HCT116 (cell line): ENCODE measurements at regions not wholly inside any gene's neighbourhood (a gene's known extent, or its start where the extent isn't known, plus 50 kb on each side); places are given as distances from the start of the nearest gene placed in this dataset.

ENCODE experiments used
- ATAC-seq: fragments of 200-7000 bp; cut with Tn5 transposase; 2 replicates; pipeline ENCODE4 v1.9.1; 2020; ENCODE audit warnings: mild to moderate bottlenecking, moderate library complexity
- BruUV-seq: library from RNA; stranded (reverse); fragments of 400-500 nt; replicated peaks from 2 replicates; lab custom pipeline; 2021; lab: Mats Ljungman, UMichigan
- CTCF ChIA-PET: fragments of 300-600 bp; sonication (Branson Sonifier 250); formaldehyde crosslinking; loops from one replicate; lab custom pipeline; 2021; ENCODE audit warnings: antibody characterized with exemption; lab: Charles Lee
- POLR2A ChIA-PET: fragments of 300-600, 350-600 bp; sonication (Branson Sonifier 250); formaldehyde crosslinking; loops from one replicate; lab custom pipeline; 2021; ENCODE audit warnings: antibody characterized with exemption; lab: Charles Lee
- RAD21 ChIA-PET, 2 experiments: fragments of 300-600 bp; sonication (Branson Sonifier 250); formaldehyde crosslinking; loops; one replicate each; lab custom pipeline; 2023; ENCODE audit warnings: low total read pairs in 2 of 2; ENCODE audit not compliant: uncharacterized antibody in 2 of 2, unreplicated experiment in 2 of 2, low non-redundant PET in 1 of 2; lab: Charles Lee
- DNase-seq: peaks from one replicate; pipeline ENCODE4 v3.0.0-alpha.2; 2010; ENCODE audit warnings: low read depth, low spot score
- H2AFZ ChIP-seq: fragments of 200-600 bp; shearing (Covaris generic), sonication (generic); 2 replicates; pipeline ENCODE4 v1.6.1; 2017; ENCODE audit warnings: low read depth, mixed run types, mixed read lengths, antibody characterized with exemption, low read length; ENCODE audit not compliant: poor library complexity, severe bottlenecking
- H3K27ac ChIP-seq: 2 replicates; pipeline ENCODE4 v1.5.1; 2012; ENCODE audit warnings: low read depth, low read length
- H3K27me3 ChIP-seq: fragments of 200-600 bp; sonication (generic); 2 replicates; pipeline ENCODE4 v1.6.1; 2016; ENCODE audit warnings: mixed run types, low read length, mixed read lengths; ENCODE audit not compliant: insufficient read depth
- H3K36me3 ChIP-seq, 2 experiments: fragments of 200-500 bp in 1 of 2; fragments of 200-600 bp in 1 of 2; sonication (Bioruptor generic) in 1 of 2; sonication (generic) in 1 of 2; 2 replicates each; pipeline versions ENCODE4 v1.5.1 to v1.6.1; 2014 to 2016; ENCODE audit warnings: low read length in 2 of 2, inconsistent platforms in 1 of 2, mixed read lengths in 1 of 2, mixed run types in 1 of 2; ENCODE audit not compliant: insufficient read depth in 2 of 2, control insufficient read depth in 1 of 2
- H3K4me1 ChIP-seq, 2 experiments: fragments of 200-600 bp in 1 of 2; sonication (generic) in 1 of 2; 2 replicates each; pipeline versions ENCODE4 v1.5.1 to v1.6.1; 2012 to 2017; ENCODE audit warnings: low read length in 2 of 2, inconsistent platforms in 1 of 2, mild to moderate bottlenecking in 1 of 2, mixed read lengths in 1 of 2, mixed run types in 1 of 2, moderate library complexity in 1 of 2; ENCODE audit not compliant: insufficient read depth in 2 of 2, control insufficient read depth in 1 of 2
- H3K4me2 ChIP-seq: fragments of 200-600 bp; sonication (generic); 2 replicates; pipeline ENCODE4 v1.6.1; 2017; ENCODE audit warnings: mixed run types, low read length, mixed read lengths
- H3K4me3 ChIP-seq, 2 experiments: fragments of 200-600 bp in 1 of 2; sonication (generic) in 1 of 2; replicated peaks in 1 of 2; 2 replicates each; pipeline ENCODE4 v1.5.1; 2011 to 2016; ENCODE audit warnings: low read length in 2 of 2, control low read depth in 1 of 2, low read depth in 1 of 2, mild to moderate bottlenecking in 1 of 2, mixed read lengths in 1 of 2, mixed run types in 1 of 2
- H3K79me2 ChIP-seq: fragments of 200-600 bp; sonication (generic); 2 replicates; pipeline ENCODE4 v1.6.1; 2017; ENCODE audit warnings: mild to moderate bottlenecking, mixed run types, low read length, moderate library complexity, mixed read lengths; ENCODE audit not compliant: insufficient read depth
- H3K9ac ChIP-seq: fragments of 200-600 bp; sonication (generic); 2 replicates; pipeline ENCODE4 v1.6.1; 2016; ENCODE audit warnings: low read length, mixed read lengths
- H3K9me2 ChIP-seq: fragments of 200-600 bp; sonication (generic), shearing (Covaris generic); 2 replicates; pipeline ENCODE4 v1.6.1; 2017; ENCODE audit warnings: mixed run types, mild to moderate bottlenecking, moderate library complexity; ENCODE audit not compliant: insufficient read depth
- H3K9me3 ChIP-seq, 2 experiments: fragments of 200-500 bp in 1 of 2; fragments of 200-600 bp in 1 of 2; sonication (Bioruptor generic) in 1 of 2; sonication (generic) in 1 of 2; 2 replicates each; pipeline ENCODE4 v1.6.1; 2014 to 2017; ENCODE audit warnings: low read length in 2 of 2, mixed read lengths in 2 of 2, inconsistent platforms in 1 of 2, low read depth in 1 of 2, mild to moderate bottlenecking in 1 of 2, mixed run types in 1 of 2, moderate library complexity in 1 of 2; ENCODE audit not compliant: control insufficient read depth in 1 of 2, insufficient read depth in 1 of 2
- H4K20me1 ChIP-seq: fragments of 200-600 bp; sonication (generic), shearing (Covaris generic); 2 replicates; pipeline ENCODE4 v1.6.1; 2017; ENCODE audit warnings: mixed run types, mild to moderate bottlenecking, moderate library complexity; ENCODE audit not compliant: insufficient read depth
- CBX3 ChIP-seq: IDR thresholded peaks from 2 replicates; pipeline ENCODE4 v1.6.1; 2012; ENCODE audit warnings: low read depth
- CEBPB ChIP-seq: IDR thresholded peaks from 2 replicates; pipeline ENCODE4 v1.6.1; 2012; ENCODE audit warnings: low read depth
- CTCF ChIP-seq, 3 experiments: fragments of 200-600 bp in 1 of 3; sonication (generic) in 1 of 3; IDR thresholded peaks in 2 of 3; conservative IDR thresholded peaks in 1 of 3; 2 replicates each; pipeline ENCODE4 v1.5.1; 2012 to 2017; ENCODE audit warnings: low read depth in 2 of 3, low read length in 2 of 3, antibody characterized with exemption in 1 of 3, borderline replicate concordance in 1 of 3, control low read depth in 1 of 3, mild to moderate bottlenecking in 1 of 3, mixed read lengths in 1 of 3, mixed run types in 1 of 3, moderate library complexity in 1 of 3; ENCODE audit not compliant: insufficient read depth in 1 of 3
- EGR1 ChIP-seq: IDR thresholded peaks from 2 replicates; pipeline ENCODE4 v1.6.1; 2012; ENCODE audit warnings: low read depth
- ELF1 ChIP-seq: IDR thresholded peaks from 2 replicates; pipeline ENCODE4 v1.6.1; 2012; ENCODE audit warnings: low read depth, borderline replicate concordance
- EZH2 ChIP-seq: fragments of 200-600 bp; sonication (generic); IDR thresholded peaks from 2 replicates; pipeline ENCODE4 v1.6.1; 2017; ENCODE audit warnings: antibody characterized with exemption, mixed run types
- FOSL1 ChIP-seq: IDR thresholded peaks from 2 replicates; pipeline ENCODE4 v1.6.1; 2012; ENCODE audit warnings: low read depth
- JUND ChIP-seq: IDR thresholded peaks from 2 replicates; pipeline ENCODE4 v1.6.1; 2012
- MAX ChIP-seq: IDR thresholded peaks from 2 replicates; pipeline ENCODE4 v1.6.1; 2012
- POLR2A ChIP-seq: IDR thresholded peaks from 2 replicates; pipeline ENCODE4 v1.7.0; 2011; ENCODE audit warnings: borderline replicate concordance; ENCODE audit not compliant: insufficient read depth, insufficient read length; ENCODE audit errors: extremely low read depth
- POLR2AphosphoS5 ChIP-seq: IDR thresholded peaks from 2 replicates; pipeline ENCODE4 v1.6.1; 2011; ENCODE audit warnings: mild to moderate bottlenecking, low read depth, low read length, moderate library complexity
- SIN3A ChIP-seq: IDR thresholded peaks from 2 replicates; pipeline ENCODE4 v1.6.1; 2012; ENCODE audit warnings: low read depth
- SP1 ChIP-seq: IDR thresholded peaks from 2 replicates; pipeline ENCODE4 v1.6.1; 2012; ENCODE audit warnings: low read depth
- SRF ChIP-seq: IDR thresholded peaks from 2 replicates; pipeline ENCODE4 v1.6.1; 2012; ENCODE audit warnings: low read depth
- TCF7L2 ChIP-seq: IDR thresholded peaks from 2 replicates; pipeline ENCODE4 v1.7.0; 2011; ENCODE audit warnings: borderline replicate concordance, inconsistent platforms; ENCODE audit not compliant: insufficient read depth, insufficient read length; ENCODE audit errors: extremely low read depth
- intact Hi-C: fragments of 100-400 bp; cut with micrococcal nuclease; formaldehyde crosslinking; loops from 2 replicates; pipeline ENCODE4 v1.10.0; 2022
- TF ChIP-seq, protein P1 (sequence below): IDR thresholded peaks from 2 replicates; pipeline ENCODE4 v1.6.1; 2012; ENCODE audit warnings: low read depth
- TF ChIP-seq, protein P2 (sequence below): IDR thresholded peaks from 2 replicates; pipeline ENCODE4 v1.6.1; 2012

- H3K27ac ChIP-seq, result no peak overlapping the region
- no peak for DNase-seq
- H3K9ac ChIP-seq, result no peak overlapping the region
- H3K4me3 ChIP-seq, result no peak overlapping the region
- RAD21 ChIA-PET, result no interaction called here
- no peak overlapping the region for H3K4me2 ChIP-seq
- no peaks in the 10 kb centered on the region for H4K20me1 ChIP-seq
- no peaks in the 10 kb centered on the region for H3K36me3 ChIP-seq
- no peak for ATAC-seq
- TF ChIP-seq POLR2A, result no peak
- no peak for TF ChIP-seq MAX
- TF ChIP-seq EGR1, result no peak
- TF ChIP-seq CEBPB, result no peak
- no peak for TF ChIP-seq FOSL1
- no peak for TF ChIP-seq CBX3
- no peak for TF ChIP-seq JUND
- TF ChIP-seq, protein P1, sequence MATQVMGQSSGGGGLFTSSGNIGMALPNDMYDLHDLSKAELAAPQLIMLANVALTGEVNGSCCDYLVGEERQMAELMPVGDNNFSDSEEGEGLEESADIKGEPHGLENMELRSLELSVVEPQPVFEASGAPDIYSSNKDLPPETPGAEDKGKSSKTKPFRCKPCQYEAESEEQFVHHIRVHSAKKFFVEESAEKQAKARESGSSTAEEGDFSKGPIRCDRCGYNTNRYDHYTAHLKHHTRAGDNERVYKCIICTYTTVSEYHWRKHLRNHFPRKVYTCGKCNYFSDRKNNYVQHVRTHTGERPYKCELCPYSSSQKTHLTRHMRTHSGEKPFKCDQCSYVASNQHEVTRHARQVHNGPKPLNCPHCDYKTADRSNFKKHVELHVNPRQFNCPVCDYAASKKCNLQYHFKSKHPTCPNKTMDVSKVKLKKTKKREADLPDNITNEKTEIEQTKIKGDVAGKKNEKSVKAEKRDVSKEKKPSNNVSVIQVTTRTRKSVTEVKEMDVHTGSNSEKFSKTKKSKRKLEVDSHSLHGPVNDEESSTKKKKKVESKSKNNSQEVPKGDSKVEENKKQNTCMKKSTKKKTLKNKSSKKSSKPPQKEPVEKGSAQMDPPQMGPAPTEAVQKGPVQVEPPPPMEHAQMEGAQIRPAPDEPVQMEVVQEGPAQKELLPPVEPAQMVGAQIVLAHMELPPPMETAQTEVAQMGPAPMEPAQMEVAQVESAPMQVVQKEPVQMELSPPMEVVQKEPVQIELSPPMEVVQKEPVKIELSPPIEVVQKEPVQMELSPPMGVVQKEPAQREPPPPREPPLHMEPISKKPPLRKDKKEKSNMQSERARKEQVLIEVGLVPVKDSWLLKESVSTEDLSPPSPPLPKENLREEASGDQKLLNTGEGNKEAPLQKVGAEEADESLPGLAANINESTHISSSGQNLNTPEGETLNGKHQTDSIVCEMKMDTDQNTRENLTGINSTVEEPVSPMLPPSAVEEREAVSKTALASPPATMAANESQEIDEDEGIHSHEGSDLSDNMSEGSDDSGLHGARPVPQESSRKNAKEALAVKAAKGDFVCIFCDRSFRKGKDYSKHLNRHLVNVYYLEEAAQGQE, result no peak
- no peak for TF ChIP-seq TCF7L2
- no peak for TF ChIP-seq EZH2
- TF ChIP-seq ELF1, result no peak
- no peak for TF ChIP-seq CTCF (IDR thresholded peaks at IDR 0.05 in 2 of 3, conservative IDR thresholded peaks at IDR 0.05 in 1 of 3; ENCODE audit: borderline replicate concordance in 1 of 3, insufficient read depth in 1 of 3, low read depth in 2 of 3, low read length in 2 of 3)
- no peak for TF ChIP-seq SIN3A
- no peak for TF ChIP-seq SP1
- TF ChIP-seq, protein P2, sequence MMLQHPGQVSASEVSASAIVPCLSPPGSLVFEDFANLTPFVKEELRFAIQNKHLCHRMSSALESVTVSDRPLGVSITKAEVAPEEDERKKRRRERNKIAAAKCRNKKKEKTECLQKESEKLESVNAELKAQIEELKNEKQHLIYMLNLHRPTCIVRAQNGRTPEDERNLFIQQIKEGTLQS, result no peak
- TF ChIP-seq POLR2AphosphoS5, result no peak
- no peak for TF ChIP-seq SRF
- intact Hi-C loops, result no loop called here
- H2AFZ ChIP-seq, result no peak overlapping the region
- no peaks in the 10 kb centered on the region for H3K4me1 ChIP-seq
- H3K79me2 ChIP-seq, result no peaks in the 10 kb centered on the region
- POLR2A ChIA-PET, result no interaction called here
- no peaks in the 10 kb centered on the region for H3K27me3 ChIP-seq
- no peaks in the 10 kb centered on the region for H3K9me2 ChIP-seq
- CTCF ChIA-PET, result no interaction called here
- H3K9me3 ChIP-seq, result no peaks in the 10 kb centered on the region
- BruUV-seq, result no TSS peak
Measured at GRCh38 chr4:176875446-176875930, 82.8 kb upstream of the VEGFC start.
